ENCODE measurements at regions not wholly inside any gene's neighbourhood (a gene's known extent, or its start where the extent isn't known, plus 50 kb on each side); places are given as distances from the start of the nearest gene placed in this dataset.

GRCh38 chr6:51386347-51386836, 567.7 kb downstream of the TFAP2B start (continued):
- TF ChIP-seq ZBTB40 (IDR thresholded peaks at IDR 0.05) = peak; percentile 31; the same call in 1 of the 2 replicates
- TF ChIP-seq ZBTB40 (CRISPR knock-in tag; IDR thresholded peaks at IDR 0.05) = peak; percentile 96; the same call in 1 of the 2 replicates
- no peak for TF ChIP-seq CTCF (CRISPR knock-in tag; IDR thresholded peaks at IDR 0.05)
- TF ChIP-seq TBX3 (IDR thresholded peaks at IDR 0.05; ENCODE audit: borderline replicate concordance) = no peak
